NT2/D1 (cell line): ENCODE measurements at regions not wholly inside any gene's neighbourhood (a gene's known extent, or its start where the extent isn't known, plus 50 kb on each side); places are given as distances from the start of the nearest gene placed in this dataset.

ENCODE experiments used
- SUZ12 ChIP-seq: IDR thresholded peaks from 2 replicates; pipeline ENCODE4 v1.6.1; 2011; ENCODE audit not compliant: insufficient read length, insufficient read depth; ENCODE audit errors: extremely low read depth
- YY1 ChIP-seq: IDR thresholded peaks from 2 replicates; pipeline ENCODE4 v1.6.1; 2011; ENCODE audit not compliant: insufficient read length, insufficient read depth

- no peak for TF ChIP-seq YY1
- TF ChIP-seq SUZ12: no peak
These were observed 112.2 kb upstream of the ARMC2 start for GRCh38 chr6:108736002-108736361.
